Nephron (organoid): ENCODE measurements at regions not wholly inside any gene's neighbourhood (a gene's known extent, or its start where the extent isn't known, plus 50 kb on each side); places are given as distances from the start of the nearest gene placed in this dataset.

Experiments
- H3K27ac Mint-ChIP-seq, 3 experiments: 2 replicates each; pipeline ENCODE4 v1.8.0; 2020; ENCODE audit warnings: mixed read lengths in 3 of 3, mild to moderate bottlenecking in 2 of 3, moderate library complexity in 1 of 3
- H3K27me3 Mint-ChIP-seq: 2 replicates; pipeline ENCODE4 v1.8.0; 2021; ENCODE audit warnings: low read depth, mild to moderate bottlenecking, moderate library complexity, mixed read lengths
- H3K36me3 Mint-ChIP-seq: 2 replicates; pipeline ENCODE4 v1.8.0; 2020; ENCODE audit warnings: low read depth, mixed read lengths
- H3K4me1 Mint-ChIP-seq: 2 replicates; pipeline ENCODE4 v1.8.0; 2020; ENCODE audit warnings: mixed read lengths
- H3K4me3 Mint-ChIP-seq, 3 experiments: 2 replicates each; pipeline ENCODE4 v1.8.0; 2020; ENCODE audit warnings: mild to moderate bottlenecking in 3 of 3, mixed read lengths in 3 of 3, moderate library complexity in 2 of 3
- H3K9me3 Mint-ChIP-seq: 2 replicates; pipeline ENCODE4 v1.8.0; 2020; ENCODE audit warnings: mixed read lengths
- CTCF ChIP-seq, 3 experiments: fragments of 200-600 bp; sonication (generic); IDR thresholded peaks; one replicate each; pipeline ENCODE4 v1.5.0; 2021; ENCODE audit warnings: antibody characterized with exemption in 3 of 3; ENCODE audit not compliant: unreplicated experiment in 3 of 3

GRCh38 chr2:21727101-21727500, 603.3 kb downstream of the TDRD15 start:
- Mint-ChIP-seq H3K27ac (peak overlapping the region in 1 of 3 experiments; percentile 11), H3K4me3 (no peak overlapping the region), H3K27me3 (peaks cover 26% of the 10 kb centered on the region), H3K4me1 (peaks cover 27% of the 10 kb centered on the region), H3K36me3 (no peaks in the 10 kb centered on the region), H3K9me3 (no peaks in the 10 kb centered on the region)
- no peak for TF ChIP-seq CTCF (IDR thresholded peaks at IDR 0.05; ENCODE audit: unreplicated experiment in 3 of 3)

- Mint-ChIP-seq H3K9me3 (no peaks in the 10 kb centered on the region), H3K27ac (no peak overlapping the region), H3K4me1 (peaks cover 27% of the 10 kb centered on the region), H3K36me3 (no peaks in the 10 kb centered on the region), H3K27me3 (peaks cover 24% of the 10 kb centered on the region), H3K4me3 (no peak overlapping the region)
- TF ChIP-seq CTCF (IDR thresholded peaks at IDR 0.05; ENCODE audit: unreplicated experiment in 3 of 3): no peak
These were observed 604.4 kb downstream of the TDRD15 start for GRCh38 chr2:21728133-21728532.

- no peak for TF ChIP-seq CTCF (IDR thresholded peaks at IDR 0.05; ENCODE audit: unreplicated experiment in 3 of 3)
- H3K4me1 Mint-ChIP-seq: peaks cover 27% of the 10 kb centered on the region
These were observed 606.4 kb downstream of the TDRD15 start for GRCh38 chr2:21730141-21730540.

DNA sequence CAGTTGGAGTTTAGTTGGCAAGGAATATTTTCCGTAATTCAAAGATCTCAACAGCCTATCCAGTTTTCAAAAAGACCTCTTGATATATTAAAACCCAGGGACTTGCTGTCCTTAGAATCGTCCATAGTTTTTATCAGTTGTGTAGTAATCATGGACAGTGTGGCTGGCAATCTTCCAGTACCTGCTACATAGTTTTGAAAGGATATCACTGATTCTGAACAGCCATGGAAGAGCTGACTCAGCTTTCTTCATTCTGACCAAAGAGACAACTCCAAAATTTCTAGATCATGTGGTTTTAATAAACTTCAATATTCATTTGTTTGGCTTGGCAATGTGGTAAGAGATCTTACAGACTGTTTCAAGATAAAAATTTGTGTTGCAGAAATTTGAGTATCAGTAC, 616.7 kb downstream of the TDRD15 start:
- peak overlapping the region in 2 of 3 experiments; percentile 16 to 67 for H3K27ac Mint-ChIP-seq
- no peak overlapping the region for H3K4me3 Mint-ChIP-seq
- peaks cover 6% of the 10 kb centered on the region for H3K9me3 Mint-ChIP-seq
- no peak for TF ChIP-seq CTCF (IDR thresholded peaks at IDR 0.05; ENCODE audit: unreplicated experiment in 3 of 3)
- peaks cover 6% of the 10 kb centered on the region for H3K27me3 Mint-ChIP-seq
- no peaks in the 10 kb centered on the region for H3K36me3 Mint-ChIP-seq
- H3K4me1 Mint-ChIP-seq: peaks cover 13% of the 10 kb centered on the region

More at GRCh38 chr2:21730141-21730540, 606.4 kb downstream of the TDRD15 start:
- H3K27me3 Mint-ChIP-seq: peaks cover 10% of the 10 kb centered on the region
- no peaks in the 10 kb centered on the region for H3K36me3 Mint-ChIP-seq
- no peak overlapping the region for H3K27ac Mint-ChIP-seq
- no peaks in the 10 kb centered on the region for H3K9me3 Mint-ChIP-seq
- H3K4me3 Mint-ChIP-seq: no peak overlapping the region

DNA sequence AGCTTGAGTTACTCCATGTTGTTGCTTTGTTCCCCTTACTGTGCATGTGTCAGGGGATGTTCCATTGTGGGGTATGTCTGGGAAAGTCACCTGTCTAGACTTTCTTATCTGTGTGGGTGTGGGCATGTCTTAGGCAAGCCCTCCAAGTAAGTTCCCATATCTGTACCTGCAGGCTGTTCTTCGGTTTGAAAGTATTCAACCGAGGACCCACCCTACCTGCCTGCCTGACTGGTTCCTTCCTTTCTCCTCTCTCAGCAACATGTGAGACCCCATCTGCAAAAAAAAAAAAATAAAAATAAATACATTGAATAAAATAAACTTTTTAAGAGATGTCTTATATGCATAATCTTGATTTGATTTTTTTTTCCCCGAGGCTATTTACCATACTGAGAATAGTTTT, 622.7 kb downstream of the TDRD15 start:
- H3K36me3 Mint-ChIP-seq: no peaks in the 10 kb centered on the region
- no peak overlapping the region for H3K27ac Mint-ChIP-seq
- H3K4me3 Mint-ChIP-seq: no peak overlapping the region
- no peak for TF ChIP-seq CTCF (IDR thresholded peaks at IDR 0.05; ENCODE audit: unreplicated experiment in 3 of 3)
- no peaks in the 10 kb centered on the region for H3K4me1 Mint-ChIP-seq
- H3K9me3 Mint-ChIP-seq: peaks cover 19% of the 10 kb centered on the region
- H3K27me3 Mint-ChIP-seq: peaks cover 12% of the 10 kb centered on the region

- Mint-ChIP-seq H3K9me3 (peaks cover 20% of the 10 kb centered on the region), H3K27ac (no peak overlapping the region), H3K4me1 (no peaks in the 10 kb centered on the region), H3K27me3 (peaks cover 16% of the 10 kb centered on the region), H3K36me3 (no peaks in the 10 kb centered on the region), H3K4me3 (no peak overlapping the region)
- TF ChIP-seq CTCF (IDR thresholded peaks at IDR 0.05; ENCODE audit: unreplicated experiment in 3 of 3): no peak
These were observed 624.7 kb downstream of the TDRD15 start for GRCh38 chr2:21748501-21748900.
